Renal cortex interstitium (tissue), 11 donors: ENCODE measurements at regions not wholly inside any gene's neighbourhood (a gene's known extent, or its start where the extent isn't known, plus 50 kb on each side); places are given as distances from the start of the nearest gene placed in this dataset.
"Not testable (repeated sequence)": the region's sequence is repeated elsewhere in the genome, so short reads cannot be mapped to it uniquely, and the experiment has no call there.

Source experiments
- DNase-seq, 11 donors: peaks; one replicate each; pipeline ENCODE4 v3.0.0-alpha.2; 2013; ENCODE audit warnings: low read depth in 9 of 11, low spot score in 4 of 11; ENCODE audit errors: extremely low read depth in 1 of 11

- peak in 9 of 11 donors; percentile 59 to 81 (median 76) for DNase-seq
Measured at GRCh38 chr6:43933148-43933885, 163.3 kb downstream of the VEGFA start.

DNA sequence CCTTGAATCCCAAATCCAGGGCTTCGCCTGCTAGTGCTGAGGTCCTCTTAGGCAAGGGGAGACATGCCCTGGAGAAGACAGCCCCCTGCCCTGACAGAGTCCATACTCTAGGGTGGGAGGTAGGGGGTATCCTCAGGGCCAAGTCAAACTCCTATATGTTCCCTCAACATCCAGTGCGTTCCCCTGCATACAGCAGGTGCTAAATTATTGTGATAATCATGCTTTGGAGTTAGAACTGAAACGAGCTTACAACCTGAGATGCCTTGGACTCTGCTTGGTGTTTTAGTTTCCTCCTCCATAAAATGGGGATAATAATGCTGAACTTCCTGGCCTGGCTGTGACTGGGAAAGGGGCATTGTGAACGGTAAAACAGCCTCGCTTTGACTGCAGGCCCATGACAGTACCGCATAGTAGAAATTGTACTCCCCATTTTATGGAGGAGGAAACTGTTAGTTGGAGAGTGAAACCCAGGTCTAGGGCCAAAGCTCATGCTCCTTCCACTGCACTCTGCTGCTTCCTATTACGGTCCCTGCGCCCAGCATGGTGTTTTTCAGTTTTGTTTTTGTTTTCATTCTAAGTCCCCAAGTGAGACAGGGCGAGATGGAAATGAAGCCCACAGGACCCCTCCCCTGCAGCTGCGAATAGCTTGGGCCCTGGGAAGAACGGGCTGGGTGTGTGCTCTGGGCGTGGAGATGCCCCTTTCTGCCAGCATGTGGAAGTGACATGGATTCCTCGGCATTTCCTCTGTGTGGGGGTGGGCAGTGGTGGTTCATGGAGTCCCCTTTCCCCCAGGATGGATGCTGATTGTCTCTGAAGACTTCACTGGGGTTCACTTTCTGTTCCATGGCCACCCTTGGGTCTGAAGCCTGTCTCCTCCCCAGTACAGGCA, 162.5 kb downstream of the VEGFA start:
- no peak for DNase-seq

DNA sequence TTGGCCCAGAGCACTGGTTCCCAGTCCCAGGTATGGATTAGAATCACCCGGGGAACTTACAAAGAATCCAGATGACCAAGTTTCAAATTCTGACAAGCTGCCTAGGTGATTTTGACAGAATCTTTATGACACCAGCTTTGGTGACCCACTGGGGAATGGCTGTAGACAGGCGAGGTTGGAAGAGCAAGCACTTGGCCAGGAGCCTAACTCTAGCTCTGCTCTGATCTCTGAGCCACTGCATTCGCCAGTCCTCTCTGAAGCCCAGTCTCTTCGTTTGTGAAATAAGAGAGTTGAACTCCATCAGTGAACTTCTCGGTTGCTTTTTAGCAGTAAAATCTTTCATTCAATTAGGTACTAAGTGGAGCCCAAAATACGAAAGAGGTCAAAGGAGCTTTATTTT, 161.2 kb downstream of the VEGFA start:
- no peak for DNase-seq

GRCh38 chr6:43930440-43931154, 160.6 kb downstream of the VEGFA start:
- no peak for DNase-seq

GRCh38 chr6:43929511-43929910, 159.5 kb downstream of the VEGFA start:
- DNase-seq = no peak

GRCh38 chr6:43927532-43928210, 157.7 kb downstream of the VEGFA start:
- DNase-seq = no peak

DNA sequence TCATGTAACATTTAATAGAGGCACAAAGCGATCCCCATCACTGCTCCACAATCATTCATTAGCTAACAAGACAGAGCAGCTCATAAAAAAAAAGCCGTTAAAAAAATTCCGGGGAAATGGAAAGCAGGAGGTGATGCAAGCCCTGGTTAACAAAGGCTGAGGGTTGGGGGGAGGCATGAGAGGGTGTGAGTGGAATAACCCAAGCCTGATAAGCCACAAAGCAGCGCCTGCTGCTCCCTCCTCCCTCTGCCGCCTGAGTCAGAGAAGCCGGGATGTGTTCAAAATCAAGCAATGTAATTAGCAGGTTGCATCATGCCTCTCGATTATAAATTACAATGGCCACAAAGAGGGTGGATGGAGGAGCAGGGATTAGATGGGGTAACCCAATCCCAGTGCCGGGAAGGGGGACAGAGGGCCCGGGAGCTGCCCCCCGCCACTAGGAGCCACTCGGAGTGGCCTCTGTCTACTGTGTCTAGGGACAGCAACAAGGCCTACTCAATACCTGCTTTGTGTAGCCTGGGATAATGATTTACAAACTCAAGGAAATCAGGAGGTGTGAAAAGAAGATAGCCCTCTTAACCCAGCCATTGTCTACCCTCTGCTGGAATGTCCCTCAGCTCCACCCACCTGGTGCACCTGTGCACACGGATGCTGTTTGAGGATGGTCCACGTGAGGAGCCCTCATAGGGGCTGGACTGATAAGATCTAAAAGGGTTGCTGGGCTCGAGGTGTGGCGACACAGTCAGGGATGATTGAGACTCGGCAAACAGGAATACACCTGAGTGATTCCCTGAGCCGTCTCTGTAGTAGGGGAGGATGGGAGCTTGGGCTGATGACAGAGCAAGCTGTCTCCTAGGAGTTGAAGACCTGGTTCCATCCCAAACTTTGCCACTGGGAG, 156.9 kb downstream of the VEGFA start:
- peak in 2 of 11 donors; percentile 48 to 49 for DNase-seq

GRCh38 chr6:43925636-43926139, 155.7 kb downstream of the VEGFA start:
- not testable (repeated sequence) for DNase-seq

- DNase-seq = no peak
Measured at GRCh38 chr6:43924222-43924702, 154.3 kb downstream of the VEGFA start.

DNA sequence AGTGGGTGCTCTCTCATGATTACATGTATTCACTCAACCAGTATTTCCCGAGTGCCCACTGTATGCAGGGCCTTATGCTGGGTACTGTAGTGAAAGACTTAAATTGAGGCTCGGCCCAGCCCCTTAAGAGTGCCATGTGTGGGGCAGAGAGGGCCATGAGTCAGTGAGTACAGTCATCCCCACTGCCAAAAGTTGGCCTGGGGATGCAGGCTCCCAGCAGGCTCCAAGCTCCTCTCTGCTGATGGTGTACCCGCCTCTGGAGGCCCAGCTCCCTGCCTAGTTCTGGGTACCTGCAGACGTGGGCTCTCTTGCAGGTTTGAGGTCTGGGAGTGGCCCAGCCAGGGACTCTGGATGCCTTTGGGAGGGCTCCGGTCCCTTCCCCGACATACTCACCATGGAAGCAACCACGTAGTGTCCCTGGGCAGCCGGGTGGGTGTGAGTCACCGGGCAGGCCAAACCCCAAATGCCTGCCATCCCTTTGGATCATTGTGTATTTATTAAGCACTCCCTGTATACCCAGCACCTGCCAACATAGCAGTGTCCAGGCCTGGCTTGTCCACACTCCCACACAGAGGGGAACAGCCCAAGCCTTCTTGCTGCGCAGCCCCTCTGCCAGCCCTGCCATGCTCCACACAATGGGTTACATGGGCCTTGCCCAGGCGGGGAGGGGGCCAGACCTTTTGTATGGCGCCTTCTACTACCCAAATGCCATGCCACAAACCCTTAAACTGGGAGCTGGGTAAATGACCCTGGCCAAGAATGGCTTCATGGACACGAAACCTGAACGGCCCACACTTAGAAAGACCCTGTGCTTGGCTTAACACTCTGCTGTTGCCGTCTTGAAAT, 153.6 kb downstream of the VEGFA start:
- DNase-seq = no peak

DNA sequence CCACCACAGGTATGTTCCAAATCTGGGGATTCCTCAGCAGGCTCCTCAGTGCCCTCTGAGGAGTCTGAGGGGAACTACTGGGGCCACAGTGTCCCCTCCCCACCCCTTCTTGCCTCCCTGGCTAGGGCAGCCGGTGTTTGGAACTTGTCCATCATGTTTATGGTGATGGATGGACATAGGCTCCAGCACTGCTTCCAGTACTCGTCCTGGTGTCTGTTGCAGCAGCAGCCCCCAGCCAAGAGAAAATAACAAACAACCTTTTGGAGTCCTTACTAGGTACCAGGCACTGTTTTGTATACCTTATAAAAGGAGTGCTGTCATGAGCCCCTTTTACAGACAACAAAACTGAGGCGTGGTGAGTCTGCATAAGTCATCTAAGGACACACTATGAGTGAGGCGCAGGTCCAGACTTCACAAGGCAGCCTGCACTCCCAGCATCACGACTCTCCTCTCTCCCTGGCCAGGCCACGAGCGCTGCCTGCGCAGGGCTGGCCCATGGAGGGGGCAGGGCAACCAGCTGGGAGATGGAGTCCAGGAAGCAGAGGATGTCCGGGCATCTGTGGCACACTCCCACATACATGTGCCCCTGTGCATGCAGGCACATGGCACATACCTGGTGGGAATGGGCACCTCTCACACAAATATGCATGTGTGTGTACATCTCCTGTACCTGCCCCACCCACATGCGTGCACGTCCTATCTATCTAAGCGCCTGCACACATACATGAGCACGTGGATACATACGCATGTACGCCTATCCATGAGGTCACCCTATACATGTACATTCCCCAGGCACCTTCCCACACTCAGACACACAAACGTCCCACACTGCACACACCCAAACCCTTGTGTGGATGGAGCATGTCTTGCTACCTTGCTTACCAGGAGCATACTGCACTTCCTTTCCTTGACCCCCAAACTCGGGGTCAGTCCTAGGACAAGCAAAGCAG, 152.7 kb downstream of the VEGFA start:
- no peak for DNase-seq

- no peak for DNase-seq
Measured at GRCh38 chr6:43921548-43922425, 151.8 kb downstream of the VEGFA start.

DNA sequence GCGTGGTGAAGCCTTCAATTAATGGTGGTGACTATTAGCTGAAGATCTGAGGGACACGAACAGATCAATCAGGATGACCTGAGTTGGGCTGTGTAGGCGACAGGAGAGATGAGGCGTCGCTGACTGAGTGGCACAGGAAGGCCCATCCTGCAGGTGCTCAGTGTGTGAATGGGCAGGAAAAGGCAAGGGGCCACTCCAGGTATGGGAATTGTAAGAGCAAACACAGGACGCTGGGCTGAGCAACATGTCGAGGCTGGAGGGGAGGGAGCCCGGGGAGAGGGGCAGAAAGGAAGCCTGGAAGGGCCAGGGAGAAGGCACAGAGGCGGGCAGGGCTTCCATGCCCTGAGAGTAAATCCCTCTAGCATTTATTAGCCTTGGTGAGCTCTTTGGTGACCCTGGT, 151.0 kb downstream of the VEGFA start:
- DNase-seq = no peak

DNA sequence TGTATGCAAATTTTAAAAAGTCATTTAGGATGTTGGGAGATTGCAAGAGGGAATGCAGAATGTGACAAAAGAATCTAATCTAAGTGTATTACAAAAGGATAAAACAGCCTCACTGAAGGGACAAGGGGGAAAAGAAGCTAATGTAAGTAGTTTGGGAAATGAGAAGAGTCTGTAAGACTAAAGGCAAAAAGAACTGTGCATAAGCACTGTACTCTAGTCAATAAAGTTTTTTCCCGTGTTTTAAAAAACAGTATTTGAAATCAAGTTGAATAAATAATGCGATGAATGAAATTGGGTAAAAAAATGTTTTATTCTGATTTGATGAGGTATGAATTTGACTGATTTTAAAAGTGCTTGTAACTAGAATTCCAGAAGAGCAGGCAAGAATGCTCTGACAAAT, 149.8 kb downstream of the VEGFA start:
- no peak for DNase-seq

GRCh38 chr6:43917878-43918382, 147.9 kb downstream of the VEGFA start:
- no peak for DNase-seq
